ENCODE measurements at regions not wholly inside any gene's neighbourhood (a gene's known extent, or its start where the extent isn't known, plus 50 kb on each side); places are given as distances from the start of the nearest gene placed in this dataset.

DNA sequence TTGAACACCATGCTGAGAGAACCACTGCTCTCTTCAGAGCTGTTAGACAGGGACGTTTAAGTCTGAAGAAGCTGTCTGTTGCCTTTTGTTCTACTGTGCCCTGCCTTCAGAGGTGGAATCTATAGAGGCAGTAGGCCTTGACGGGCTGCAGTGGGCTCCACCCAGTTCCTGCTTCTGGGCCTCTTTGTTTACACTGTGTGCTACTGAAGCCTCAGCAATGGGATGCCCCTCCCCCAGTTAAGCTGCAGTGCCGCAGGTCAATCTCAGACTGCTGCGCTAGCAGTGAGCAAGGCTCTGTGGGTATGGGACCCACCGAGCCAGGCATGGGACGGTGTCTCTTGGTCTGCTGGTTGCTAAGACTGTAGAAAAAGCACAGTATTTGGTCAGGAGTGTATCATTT, 162.3 kb upstream of the NXPH2 start:
- Histone ChIP-seq H3K4me1 (ENCODE audit: control insufficient read depth in 4 of 4, insufficient read depth in 4 of 4, low read length in 3 of 4) (no peaks in the 10 kb centered on the region), H3K9ac (ENCODE audit: low read depth in 1 of 2, low read length in 2 of 2) (no peak overlapping the region), H3K4me3 (ENCODE audit: low read depth in 1 of 3, low read length in 3 of 3) (no peak overlapping the region), H3K27ac (ENCODE audit: low read depth in 1 of 2, low read length in 2 of 2) (no peak overlapping the region), H3K36me3 (ENCODE audit: control insufficient read depth in 4 of 4, insufficient read depth in 3 of 4, low read depth in 1 of 4, low read length in 3 of 4) (no peaks in the 10 kb centered on the region), H3K27me3 (ENCODE audit: control insufficient read depth in 4 of 4, insufficient read depth in 4 of 4, low read length in 3 of 4) (no peaks in the 10 kb centered on the region), H3K9me3 (ENCODE audit: control insufficient read depth in 4 of 4, low read length in 3 of 4) (no peaks in the 10 kb centered on the region)
- TF ChIP-seq FOXA2 (IDR thresholded peaks at IDR 0.05) (no peak), FOXA1 (IDR thresholded peaks at IDR 0.05) (no peak), RXRA (IDR thresholded peaks at IDR 0.05) (no peak), HNF4G (IDR thresholded peaks at IDR 0.05) (no peak)
- DNase-seq (ENCODE audit: low spot score): no peak
- 57% methylated on average over 6 of the region's 6 CpGs for WGBS

DNA sequence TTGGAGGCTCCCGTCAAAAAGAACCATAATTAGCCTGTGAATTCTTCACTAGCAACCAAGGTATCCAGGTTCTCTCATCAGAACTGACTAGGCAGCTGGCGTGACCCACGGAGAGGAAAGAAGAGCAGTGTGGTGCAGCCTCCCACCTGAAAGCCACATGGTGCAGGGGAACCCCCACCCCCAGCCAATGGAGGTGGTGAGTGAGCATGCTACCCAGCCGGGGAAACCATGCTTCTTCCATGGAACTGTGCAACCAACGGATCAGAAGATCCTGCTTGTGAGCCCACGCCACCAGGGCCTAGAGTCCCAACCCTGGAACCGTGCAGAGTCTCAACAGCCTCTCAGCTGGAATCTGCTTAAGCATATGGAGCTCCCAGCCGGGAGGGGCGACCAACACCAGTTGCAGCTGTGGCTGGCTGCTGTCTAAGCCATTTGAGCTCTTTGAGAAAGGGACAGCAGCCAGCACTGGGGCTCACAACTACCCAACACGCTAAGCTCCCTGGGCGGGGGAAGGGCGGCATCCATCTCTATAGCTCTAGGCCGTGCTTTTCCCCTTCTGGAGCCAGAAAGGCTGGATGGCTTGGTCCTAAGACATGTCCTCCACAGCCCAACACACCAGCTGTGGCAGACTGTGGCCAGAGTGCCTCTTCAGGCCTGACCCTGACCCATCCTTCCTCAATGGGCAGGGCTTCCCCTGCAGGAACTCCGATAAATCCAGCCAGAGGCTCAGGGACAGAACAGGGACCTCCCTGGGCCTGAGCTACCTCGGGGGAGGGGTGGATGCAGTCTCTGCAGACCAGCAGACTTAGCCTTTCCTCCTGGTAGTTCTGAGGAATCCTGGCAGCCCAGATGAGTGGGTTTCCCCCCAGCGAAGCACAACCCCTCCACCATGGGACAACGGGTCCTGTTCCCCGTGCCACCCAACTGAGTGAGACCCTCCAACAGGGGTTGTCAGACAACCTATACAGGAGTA, 151.4 kb upstream of the NXPH2 start:
- DNase-seq (ENCODE audit: low spot score): no peak
- Histone ChIP-seq H3K4me3 (ENCODE audit: low read depth in 1 of 3, low read length in 3 of 3) (no peak overlapping the region), H3K4me1 (ENCODE audit: control insufficient read depth in 4 of 4, insufficient read depth in 4 of 4, low read length in 3 of 4) (no peaks in the 10 kb centered on the region), H3K27ac (ENCODE audit: low read depth in 1 of 2, low read length in 2 of 2) (no peak overlapping the region), H3K9ac (ENCODE audit: low read depth in 1 of 2, low read length in 2 of 2) (no peak overlapping the region), H3K27me3 (ENCODE audit: control insufficient read depth in 4 of 4, insufficient read depth in 4 of 4, low read length in 3 of 4) (no peaks in the 10 kb centered on the region), H3K9me3 (ENCODE audit: control insufficient read depth in 4 of 4, low read length in 3 of 4) (no peaks in the 10 kb centered on the region), H3K36me3 (ENCODE audit: control insufficient read depth in 4 of 4, insufficient read depth in 3 of 4, low read depth in 1 of 4, low read length in 3 of 4) (no peaks in the 10 kb centered on the region)
- 75% methylated on average over 18 of the region's 18 CpGs for WGBS
- TF ChIP-seq RAD21 (IDR thresholded peaks at IDR 0.05): no peak
- TF ChIP-seq, protein P1, sequence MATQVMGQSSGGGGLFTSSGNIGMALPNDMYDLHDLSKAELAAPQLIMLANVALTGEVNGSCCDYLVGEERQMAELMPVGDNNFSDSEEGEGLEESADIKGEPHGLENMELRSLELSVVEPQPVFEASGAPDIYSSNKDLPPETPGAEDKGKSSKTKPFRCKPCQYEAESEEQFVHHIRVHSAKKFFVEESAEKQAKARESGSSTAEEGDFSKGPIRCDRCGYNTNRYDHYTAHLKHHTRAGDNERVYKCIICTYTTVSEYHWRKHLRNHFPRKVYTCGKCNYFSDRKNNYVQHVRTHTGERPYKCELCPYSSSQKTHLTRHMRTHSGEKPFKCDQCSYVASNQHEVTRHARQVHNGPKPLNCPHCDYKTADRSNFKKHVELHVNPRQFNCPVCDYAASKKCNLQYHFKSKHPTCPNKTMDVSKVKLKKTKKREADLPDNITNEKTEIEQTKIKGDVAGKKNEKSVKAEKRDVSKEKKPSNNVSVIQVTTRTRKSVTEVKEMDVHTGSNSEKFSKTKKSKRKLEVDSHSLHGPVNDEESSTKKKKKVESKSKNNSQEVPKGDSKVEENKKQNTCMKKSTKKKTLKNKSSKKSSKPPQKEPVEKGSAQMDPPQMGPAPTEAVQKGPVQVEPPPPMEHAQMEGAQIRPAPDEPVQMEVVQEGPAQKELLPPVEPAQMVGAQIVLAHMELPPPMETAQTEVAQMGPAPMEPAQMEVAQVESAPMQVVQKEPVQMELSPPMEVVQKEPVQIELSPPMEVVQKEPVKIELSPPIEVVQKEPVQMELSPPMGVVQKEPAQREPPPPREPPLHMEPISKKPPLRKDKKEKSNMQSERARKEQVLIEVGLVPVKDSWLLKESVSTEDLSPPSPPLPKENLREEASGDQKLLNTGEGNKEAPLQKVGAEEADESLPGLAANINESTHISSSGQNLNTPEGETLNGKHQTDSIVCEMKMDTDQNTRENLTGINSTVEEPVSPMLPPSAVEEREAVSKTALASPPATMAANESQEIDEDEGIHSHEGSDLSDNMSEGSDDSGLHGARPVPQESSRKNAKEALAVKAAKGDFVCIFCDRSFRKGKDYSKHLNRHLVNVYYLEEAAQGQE (IDR thresholded peaks at IDR 0.05): no peak
- no peak for TF ChIP-seq HNF4A (conservative IDR thresholded peaks at IDR 0.05)
- no peak for TF ChIP-seq FOXA1 (IDR thresholded peaks at IDR 0.05)
- TF ChIP-seq SP1 (IDR thresholded peaks at IDR 0.05): no peak
- TF ChIP-seq JUND (IDR thresholded peaks at IDR 0.05): no peak
- no peak for TF ChIP-seq NR2F2 (IDR thresholded peaks at IDR 0.05)
- TF ChIP-seq RXRA (IDR thresholded peaks at IDR 0.05): no peak
- TF ChIP-seq TAF1 (conservative IDR thresholded peaks at IDR 0.05): no peak
- no peak for TF ChIP-seq EGR1 (IDR thresholded peaks at IDR 0.05; ENCODE audit: low read depth in 2 of 2)

DNA sequence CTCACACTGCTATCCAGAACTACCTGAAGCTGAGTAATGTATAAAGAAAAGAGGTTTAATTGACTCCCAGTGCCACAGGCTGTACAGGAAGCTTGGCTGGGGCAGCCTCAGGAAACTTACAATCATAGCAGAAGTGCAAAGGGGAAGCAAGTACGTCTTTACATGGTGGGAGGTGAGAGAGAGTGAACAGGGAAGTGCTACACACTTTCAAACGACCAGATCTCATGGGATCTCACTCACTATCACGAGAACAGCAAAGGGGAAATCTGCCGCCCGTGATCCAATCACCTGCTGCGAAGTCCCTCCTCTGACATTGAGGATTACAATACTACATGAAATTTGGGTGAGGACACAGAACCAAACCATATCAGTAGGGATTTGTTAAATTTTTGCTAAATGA, 150.4 kb upstream of the NXPH2 start:
- no peaks in the 10 kb centered on the region for H3K27me3 ChIP-seq (ENCODE audit: control insufficient read depth in 4 of 4, insufficient read depth in 4 of 4, low read length in 3 of 4)
- H3K4me1 ChIP-seq (ENCODE audit: control insufficient read depth in 4 of 4, insufficient read depth in 4 of 4, low read length in 3 of 4): no peaks in the 10 kb centered on the region
- H3K9me3 ChIP-seq (ENCODE audit: control insufficient read depth in 4 of 4, low read length in 3 of 4): no peaks in the 10 kb centered on the region
- H3K36me3 ChIP-seq (ENCODE audit: control insufficient read depth in 4 of 4, insufficient read depth in 3 of 4, low read depth in 1 of 4, low read length in 3 of 4): no peaks in the 10 kb centered on the region
- no peak overlapping the region for H3K4me3 ChIP-seq (ENCODE audit: low read depth in 1 of 3, low read length in 3 of 3)
- no peak for DNase-seq (ENCODE audit: low spot score)
- TF ChIP-seq JUND (IDR thresholded peaks at IDR 0.05) (no peak), FOXA1 (IDR thresholded peaks at IDR 0.05) (no peak), YY1 (IDR thresholded peaks at IDR 0.05) (no peak), HNF4G (IDR thresholded peaks at IDR 0.05) (no peak), RAD21 (IDR thresholded peaks at IDR 0.05) (no peak), RXRA (IDR thresholded peaks at IDR 0.05) (no peak)
- TF ChIP-seq, protein P2, sequence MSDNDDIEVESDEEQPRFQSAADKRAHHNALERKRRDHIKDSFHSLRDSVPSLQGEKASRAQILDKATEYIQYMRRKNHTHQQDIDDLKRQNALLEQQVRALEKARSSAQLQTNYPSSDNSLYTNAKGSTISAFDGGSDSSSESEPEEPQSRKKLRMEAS (IDR thresholded peaks at IDR 0.05): no peak
- TF ChIP-seq, protein P3, sequence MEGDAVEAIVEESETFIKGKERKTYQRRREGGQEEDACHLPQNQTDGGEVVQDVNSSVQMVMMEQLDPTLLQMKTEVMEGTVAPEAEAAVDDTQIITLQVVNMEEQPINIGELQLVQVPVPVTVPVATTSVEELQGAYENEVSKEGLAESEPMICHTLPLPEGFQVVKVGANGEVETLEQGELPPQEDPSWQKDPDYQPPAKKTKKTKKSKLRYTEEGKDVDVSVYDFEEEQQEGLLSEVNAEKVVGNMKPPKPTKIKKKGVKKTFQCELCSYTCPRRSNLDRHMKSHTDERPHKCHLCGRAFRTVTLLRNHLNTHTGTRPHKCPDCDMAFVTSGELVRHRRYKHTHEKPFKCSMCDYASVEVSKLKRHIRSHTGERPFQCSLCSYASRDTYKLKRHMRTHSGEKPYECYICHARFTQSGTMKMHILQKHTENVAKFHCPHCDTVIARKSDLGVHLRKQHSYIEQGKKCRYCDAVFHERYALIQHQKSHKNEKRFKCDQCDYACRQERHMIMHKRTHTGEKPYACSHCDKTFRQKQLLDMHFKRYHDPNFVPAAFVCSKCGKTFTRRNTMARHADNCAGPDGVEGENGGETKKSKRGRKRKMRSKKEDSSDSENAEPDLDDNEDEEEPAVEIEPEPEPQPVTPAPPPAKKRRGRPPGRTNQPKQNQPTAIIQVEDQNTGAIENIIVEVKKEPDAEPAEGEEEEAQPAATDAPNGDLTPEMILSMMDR (IDR thresholded peaks at IDR 0.05; ENCODE audit: low read depth, low read length, missing input control): no peak
- H3K27ac ChIP-seq (ENCODE audit: low read depth in 1 of 2, low read length in 2 of 2): no peak overlapping the region
- H3K9ac ChIP-seq (ENCODE audit: low read depth in 1 of 2, low read length in 2 of 2): no peak overlapping the region
- WGBS: 70% methylated on average over 6 of the region's 6 CpGs

All from liver (tissue), 8 donors.